Activated CD8-positive, alpha-beta memory T cell treated with anti-CD3 and anti-CD28 coated beads for 24 hours (primary cell): ENCODE measurements at regions not wholly inside any gene's neighbourhood (a gene's known extent, or its start where the extent isn't known, plus 50 kb on each side); places are given as distances from the start of the nearest gene placed in this dataset.

Source experiments
- DNase-seq: peaks from one replicate; pipeline ENCODE4 v3.0.0-alpha.2; 2020

DNA sequence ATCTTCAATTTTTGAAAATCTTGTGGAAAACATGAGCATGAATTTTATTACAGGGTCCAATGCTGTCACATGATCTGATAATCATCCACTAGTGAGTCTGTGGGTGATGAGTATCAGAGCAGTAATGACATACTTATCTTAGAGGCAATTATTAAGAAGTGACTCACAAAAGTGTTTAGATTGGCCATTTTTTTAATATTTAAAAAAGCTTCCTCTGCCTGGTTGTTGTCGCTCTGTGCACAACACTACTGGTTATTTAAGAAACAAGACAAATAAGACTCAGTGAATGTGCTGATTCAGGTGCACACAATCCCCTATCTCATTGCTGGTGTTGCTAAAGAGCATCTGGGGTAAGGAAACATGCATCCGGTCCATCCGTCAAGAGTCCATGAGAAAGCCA is 665.8 kb upstream of the ZEB2 start:
- no peak for DNase-seq

DNA sequence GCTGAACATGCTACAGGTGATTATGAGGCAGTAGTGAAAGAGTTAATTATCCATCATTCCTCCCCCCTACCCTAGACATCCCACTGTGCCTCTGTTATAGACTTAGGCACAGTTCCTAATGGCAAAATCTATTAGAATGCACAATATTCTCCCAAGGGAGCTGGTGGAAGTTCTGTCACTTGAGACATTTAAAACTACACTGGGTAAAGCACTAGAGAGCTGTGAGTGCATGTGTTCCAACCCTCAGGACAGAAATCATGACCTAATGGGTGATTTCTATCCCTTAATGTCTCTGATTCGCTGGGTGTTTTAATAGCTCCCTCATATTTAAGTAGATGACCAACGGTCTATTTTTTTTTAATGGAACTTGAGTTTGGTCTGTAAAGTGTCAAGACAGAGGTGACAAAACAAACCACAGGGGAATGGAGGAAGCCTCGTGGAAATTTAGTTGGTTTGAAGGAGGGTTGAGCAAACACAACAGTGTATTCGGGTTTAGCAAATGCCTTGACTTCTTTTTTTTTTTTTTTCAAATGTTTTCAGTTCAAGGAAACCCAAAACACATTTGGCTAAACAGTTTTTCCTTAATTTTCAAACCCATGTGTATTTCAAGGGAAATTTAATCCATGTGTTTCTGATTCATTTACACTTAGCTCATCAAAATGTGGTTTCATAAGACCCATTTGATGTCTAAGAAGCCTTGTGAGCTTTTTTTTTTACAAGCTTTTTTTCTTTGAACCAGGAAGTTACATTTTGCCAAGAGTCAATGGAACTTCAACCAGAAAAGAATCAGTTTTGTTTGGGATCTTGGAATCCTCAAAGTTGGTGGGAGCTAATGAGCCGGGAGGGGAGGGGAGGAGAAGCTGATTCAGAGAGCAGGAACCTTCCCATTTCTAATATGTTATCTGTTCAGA is 665.1 kb upstream of the ZEB2 start:
- DNase-seq, result no peak

DNA sequence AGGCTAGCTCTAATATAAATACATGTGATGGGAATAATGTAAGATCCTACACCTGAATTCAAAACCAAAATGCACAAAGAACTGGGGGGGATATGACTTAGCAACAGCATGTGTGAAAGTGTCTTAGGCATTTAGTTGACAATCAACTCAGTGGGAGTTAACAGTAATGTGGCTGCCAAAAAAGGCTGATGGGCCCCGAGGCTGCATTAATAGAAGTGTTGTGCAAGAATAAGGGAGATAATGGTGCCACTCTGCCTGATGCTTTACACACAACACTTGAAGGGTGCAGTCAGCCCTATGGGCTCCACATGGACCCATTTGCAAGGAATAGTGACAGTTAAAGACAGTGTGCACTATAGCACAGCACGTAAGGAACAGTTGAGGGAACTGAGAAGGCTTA is 649.4 kb upstream of the ZEB2 start:
- DNase-seq, result no peak

DNA sequence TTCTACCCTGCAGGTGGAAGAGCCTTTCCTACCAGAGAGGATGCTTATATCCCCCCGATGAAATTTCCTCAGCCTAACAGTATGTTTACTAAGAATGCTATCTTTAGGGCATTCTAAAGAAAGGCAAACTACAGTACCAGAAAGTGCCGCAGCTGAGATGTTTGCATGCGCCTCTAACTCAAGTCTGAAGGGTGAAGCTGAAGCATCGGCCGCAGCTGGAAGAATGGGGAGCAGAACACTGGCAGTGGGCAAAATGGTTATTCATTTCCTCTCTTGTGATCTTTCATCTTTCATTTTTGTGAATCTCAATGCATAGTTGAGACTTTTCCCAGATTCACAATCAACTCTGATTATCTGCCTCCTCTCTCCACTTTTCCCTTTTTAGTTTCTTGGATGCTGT is 648.2 kb upstream of the ZEB2 start:
- no peak for DNase-seq

DNA sequence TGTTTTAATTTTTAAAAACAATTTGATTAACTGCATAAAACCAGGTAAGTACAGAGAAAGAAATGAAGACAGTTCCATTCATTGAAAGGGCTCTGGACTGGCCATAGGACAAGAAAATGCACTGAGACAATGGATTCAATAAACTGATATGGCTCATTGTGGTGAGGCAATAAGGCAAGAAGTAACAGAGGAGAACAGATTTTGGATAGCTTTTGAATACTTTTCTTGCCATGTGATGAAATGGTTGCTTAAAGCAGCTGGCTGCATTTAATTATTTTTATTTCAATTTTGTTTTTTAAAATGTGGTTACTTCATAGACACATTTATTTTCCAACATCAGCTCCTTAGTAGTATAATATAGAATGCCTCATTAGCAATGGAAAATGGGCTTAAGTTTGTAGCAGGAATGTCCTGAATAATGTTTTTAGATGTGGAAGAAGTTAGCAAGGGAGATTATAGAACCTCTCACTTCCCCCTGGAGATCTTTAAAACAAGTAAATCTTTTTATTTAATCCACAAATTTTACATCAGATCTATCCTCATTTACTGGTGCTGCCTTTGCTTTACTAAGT is 646.9 kb upstream of the ZEB2 start:
- no peak for DNase-seq

DNA sequence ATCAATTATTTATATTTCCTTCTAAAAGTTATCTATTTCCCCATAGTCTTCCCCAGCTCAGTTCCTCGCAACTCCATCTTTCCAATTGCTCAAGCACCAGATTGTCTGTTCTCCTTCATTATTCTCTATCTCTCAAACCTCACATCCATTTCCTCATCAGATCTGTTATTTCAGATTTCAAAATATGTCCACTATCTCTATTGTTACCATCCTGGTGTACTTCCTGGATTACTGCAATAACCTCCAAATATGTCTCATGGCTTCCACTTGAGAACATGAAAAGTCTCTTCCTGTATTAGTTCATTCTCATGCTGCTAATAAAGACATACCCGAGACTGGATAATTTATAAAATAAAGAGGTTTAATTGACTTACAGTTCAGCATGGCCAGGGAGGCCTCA is 641.7 kb upstream of the ZEB2 start:
- DNase-seq, result no peak

DNA sequence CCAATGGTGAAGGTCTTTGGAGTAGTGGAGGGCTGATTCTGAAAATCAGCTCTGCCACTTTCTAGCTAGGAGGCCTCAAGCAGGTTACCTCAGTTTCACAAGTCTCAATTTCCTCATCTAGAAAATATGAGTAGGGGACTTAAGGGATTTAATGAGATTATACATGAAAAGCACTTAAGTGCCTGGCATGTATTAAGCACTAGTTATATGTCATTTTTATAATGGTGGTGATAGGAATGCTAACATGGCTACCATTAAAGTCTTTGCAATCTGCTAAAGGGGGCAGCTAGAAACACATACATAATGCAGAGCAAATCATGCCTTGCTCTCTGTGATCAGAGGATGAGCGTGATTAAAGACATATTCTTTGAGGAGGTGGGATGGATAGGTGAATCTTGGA is 640.9 kb upstream of the ZEB2 start:
- DNase-seq, result no peak

DNA sequence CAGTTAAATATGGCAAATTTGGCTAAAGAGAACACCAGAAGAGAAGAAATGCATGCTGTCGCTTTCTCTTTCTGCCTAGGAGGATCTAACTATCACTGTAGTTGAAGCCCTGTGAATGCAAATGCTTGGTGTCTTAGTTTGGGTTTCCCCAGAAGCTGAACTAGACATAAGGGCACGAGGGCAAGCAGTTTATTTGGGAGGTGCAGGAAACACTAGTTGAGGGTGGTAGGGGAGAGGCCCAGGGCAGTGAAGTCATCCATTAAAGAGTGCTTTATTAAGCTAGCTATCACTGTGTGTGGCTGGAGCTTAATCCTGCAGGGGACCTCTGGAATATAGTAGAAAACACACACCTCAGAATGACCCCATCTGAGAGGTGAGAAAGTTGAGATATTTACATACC is 639.8 kb upstream of the ZEB2 start:
- DNase-seq, result no peak

DNA sequence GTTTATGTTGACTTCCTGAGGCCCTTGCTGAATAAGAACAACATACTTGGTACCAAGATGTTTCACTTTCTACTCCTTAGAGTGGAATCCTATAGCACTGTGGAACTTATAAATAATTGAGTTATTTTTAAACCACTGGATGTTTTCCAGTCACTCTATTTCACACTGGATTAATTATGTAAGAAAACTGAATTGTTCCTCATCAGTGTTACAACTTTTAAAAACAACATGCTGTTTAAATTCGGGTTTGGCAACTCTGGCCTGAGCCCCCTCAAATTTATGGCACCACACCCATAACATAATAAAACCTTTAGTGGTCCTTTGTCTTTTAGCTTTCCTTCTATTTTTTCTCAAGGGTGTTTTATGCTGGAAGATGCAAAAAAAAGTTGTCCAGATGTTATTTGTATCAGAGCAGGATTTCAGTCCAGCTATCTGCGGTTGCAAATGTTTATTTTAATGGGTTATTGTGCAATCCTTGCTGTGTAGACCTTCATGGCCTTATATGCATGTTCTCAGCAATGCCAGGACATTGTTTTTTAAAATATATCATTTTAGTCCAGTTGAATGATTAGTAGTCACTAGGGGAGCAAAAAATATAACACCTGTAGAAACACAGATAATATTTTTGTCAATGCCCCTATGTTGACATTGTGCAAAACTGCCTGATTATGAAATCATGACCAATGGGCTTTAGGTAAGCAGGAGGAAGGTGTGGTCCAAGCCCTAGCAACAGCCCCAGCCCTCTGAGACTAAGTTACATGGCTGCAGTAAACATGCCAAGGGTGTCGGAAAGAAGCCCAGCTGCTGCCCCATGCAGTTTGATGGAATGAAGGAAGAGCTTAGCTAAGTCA is 638.0 kb upstream of the ZEB2 start:
- no peak for DNase-seq

DNA sequence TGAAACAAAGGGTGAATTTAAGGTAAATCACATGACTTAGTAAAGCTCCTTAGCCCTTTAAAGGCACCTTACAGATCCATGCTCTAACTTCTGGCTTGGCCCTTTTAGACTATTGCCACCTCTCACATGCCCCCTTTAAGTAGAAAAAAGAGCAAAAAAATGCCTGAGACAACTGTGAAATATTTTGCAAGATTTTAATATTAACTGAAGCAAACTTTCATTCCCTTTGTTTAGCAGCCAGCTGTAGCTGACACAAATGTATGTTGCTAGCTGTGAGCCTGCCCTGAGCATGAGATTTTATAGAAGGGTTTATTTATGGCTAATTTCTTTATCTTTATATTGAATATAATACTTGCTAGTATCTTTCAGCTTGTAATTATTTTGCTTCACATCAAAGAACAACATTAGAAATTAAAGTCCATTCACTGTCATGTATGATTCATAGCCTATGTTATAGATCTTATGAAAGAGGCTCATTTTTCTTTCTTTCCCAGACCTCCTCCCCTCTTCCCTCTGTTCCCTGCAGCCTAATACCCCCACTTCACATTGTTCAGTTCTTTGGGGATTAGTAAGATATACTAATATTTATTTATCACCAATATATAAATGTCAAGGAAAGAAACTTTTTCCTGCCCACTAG is 637.2 kb upstream of the ZEB2 start:
- DNase-seq, result no peak

DNA sequence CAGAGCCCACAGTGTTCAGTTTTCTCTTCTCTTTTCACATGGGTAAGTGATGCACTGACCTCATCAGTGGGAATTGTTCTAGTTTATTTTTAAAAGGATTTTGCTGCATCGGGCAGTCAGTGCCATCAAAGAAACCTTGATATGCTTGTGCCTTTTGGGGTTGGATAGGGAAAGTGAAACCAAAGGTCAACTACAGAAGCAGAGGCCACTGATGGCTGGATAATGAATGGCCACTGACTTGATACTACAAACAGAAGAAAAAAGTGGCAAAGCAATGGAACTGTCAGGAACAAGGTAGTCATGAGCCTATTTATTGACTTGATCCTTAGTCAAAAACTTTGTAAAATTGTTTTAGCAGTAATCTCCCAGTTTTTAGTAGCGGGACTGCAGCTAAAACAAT is 636.3 kb upstream of the ZEB2 start:
- no peak for DNase-seq

DNA sequence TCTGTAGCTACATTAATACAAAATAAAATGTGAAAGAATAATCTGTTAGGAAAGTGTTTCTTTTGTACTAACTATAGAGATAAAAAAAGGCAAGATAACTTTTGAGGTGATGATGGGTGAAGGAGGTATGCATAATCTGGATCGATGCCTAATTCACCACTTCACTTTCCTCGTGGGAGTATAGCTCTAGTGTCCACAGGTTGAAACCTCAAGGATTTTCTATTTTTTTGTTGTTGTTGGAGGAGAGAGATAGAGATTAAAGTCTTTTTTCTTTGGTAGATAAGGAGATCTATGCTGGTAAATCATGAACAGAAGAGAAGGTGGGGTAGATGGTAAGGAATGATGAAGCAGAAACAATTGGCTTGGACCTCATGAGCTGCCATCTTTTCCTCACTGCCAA is 635.3 kb upstream of the ZEB2 start:
- no peak for DNase-seq

DNA sequence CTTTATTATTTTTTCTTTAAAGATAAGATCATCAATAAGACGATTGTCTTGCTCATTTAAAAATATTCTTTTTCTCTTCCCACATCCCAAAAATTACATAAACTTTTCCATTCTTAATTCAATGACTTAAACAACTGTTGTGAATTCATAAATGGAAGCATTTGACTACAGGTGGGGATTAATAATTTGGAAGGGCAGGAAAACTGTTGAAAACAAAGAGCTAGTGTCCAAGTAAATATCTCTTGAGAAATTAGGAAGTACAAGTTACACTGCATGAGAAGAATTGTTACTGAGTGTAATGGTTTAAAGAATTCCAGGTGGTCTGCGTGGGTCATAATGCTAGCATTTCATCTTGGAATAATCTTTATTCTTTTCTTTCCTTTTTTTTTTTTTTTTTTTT is 634.8 kb upstream of the ZEB2 start:
- no peak for DNase-seq

DNA sequence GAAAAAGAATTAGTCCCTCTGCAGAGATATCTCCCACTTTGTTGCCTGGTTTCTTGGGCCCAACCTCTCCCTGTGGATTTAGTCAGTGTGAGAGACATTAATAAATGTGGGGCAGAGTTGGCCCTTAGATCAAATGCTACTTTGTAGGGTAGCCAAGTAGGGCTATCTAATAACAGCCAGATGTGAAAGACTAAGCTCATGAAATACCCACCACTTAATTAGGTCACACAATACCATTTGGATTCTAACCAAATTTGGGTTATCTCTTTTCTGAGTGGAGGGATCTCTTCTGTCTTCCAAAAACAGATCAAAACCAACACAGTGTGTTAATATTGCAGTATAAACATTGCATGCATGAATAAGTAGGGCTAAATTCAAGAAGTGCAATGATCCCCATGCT is 626.8 kb upstream of the ZEB2 start:
- DNase-seq, result no peak

DNA sequence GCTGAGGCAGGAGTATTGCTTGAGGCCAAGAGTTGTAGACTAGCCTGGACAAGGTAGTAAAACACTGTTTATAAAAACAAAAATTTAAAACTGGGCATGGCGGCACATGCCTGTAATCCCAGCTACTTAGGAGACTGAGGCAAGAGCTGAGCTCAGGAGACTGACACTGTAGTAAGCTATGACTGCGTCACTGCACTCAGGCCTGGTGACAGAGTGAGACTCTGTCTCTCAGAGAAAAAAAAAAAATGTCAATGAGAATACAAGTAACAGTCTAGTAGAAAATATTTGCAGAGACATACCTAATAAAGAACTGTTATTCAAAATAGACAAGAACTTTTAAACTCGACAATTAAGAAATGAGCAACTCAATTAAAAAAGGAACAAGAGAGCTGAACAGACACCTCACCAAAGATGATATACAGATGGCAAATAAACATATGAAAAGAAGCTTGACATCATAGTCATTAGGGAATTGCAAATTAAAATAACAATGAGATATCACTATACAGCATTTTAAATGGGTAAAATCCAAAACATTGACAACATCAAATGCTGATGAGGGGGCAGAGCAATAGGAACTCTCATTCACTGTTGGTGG is 624.3 kb upstream of the ZEB2 start:
- DNase-seq, result no peak

DNA sequence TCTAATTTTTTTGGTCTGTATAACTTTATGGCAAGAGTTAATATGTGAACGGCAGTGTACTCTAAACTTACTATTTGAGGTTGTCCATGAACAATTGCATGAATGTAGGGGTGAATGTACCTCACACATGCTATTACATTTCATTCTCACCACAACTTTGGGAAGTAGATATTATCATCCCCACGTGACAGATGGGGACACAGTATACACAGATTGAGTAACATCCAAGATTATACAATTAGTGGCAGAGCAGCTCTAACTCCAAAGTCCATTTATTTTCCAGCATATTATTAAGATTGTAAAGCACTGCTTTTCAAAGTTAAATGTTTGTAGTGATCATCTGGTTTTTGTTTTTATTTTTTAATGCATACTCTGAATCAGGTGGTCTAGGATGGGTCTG is 622.1 kb upstream of the ZEB2 start:
- no peak for DNase-seq

DNA sequence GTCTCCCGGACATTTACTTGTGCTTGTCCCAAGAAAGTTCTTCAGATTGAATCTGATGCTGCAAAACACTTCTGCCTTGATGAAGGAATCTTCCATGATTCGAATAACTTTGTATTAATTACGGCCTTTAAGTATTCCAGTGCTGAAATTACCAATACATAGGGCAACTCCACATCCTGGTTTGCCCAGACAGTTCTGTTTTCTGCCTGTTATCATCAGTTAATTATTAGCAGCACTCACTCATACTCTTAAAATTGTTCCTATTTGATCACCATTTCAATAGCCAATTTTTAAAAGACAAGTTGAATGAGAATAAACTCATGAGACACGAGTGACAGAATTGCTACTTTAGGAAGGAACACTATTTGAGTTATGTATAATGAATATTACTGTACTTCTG is 620.7 kb upstream of the ZEB2 start:
- no peak for DNase-seq

DNA sequence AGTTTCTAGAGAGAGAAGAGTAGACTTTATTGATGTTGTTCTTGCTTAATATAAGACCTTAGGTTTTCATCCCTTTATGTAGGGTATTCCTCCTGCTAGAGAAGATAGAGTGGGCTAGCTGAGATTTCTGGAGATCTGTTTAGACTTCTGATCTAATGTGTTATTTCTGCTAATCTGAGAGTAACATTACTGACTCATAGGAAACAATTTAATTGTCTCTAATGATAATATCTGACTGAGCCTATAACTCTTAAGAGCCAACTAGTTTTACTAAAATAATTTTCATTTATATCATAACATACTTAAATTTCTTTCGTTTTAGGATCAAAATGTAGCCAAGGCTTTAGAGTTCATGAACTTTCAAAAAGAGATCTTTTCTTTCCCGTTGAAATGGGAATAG is 618.7 kb upstream of the ZEB2 start:
- no peak for DNase-seq

DNA sequence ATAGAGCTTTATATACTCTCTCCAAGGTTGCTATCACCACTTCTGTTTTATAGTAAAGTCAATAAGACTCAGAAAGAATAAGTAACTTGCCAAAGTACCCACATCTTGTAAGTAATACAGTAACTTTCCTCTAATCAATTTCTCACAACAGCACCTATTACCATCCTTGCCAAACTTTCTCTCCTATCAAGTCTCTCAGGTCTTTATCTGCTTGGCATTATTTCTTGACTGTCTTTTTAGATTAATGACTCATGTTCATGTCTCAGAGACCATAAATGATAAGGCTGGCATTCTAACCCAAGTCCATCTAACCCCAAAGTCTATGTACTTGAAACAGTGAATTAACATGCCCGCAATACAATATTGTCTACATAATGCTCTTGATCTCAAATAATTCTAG is 618.0 kb upstream of the ZEB2 start:
- DNase-seq, result no peak

DNA sequence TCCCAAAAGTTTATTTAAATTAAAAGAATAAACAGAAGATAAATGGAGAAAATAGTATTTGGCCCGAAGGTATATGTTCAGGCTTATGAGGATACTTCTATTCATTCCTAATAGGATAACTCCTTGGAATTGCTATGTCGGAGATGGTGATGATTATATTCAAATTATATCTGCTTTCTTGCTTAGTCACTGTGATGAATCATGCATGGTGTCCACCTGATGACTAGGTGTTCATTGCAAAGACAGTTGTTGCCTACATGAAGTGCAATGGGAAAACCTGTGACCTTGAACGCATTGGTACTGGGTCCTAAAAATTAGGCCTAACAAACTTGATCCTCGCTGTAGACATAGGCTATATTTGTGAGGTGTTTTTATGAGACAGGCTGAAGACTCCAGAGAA is 617.3 kb upstream of the ZEB2 start:
- no peak for DNase-seq

DNA sequence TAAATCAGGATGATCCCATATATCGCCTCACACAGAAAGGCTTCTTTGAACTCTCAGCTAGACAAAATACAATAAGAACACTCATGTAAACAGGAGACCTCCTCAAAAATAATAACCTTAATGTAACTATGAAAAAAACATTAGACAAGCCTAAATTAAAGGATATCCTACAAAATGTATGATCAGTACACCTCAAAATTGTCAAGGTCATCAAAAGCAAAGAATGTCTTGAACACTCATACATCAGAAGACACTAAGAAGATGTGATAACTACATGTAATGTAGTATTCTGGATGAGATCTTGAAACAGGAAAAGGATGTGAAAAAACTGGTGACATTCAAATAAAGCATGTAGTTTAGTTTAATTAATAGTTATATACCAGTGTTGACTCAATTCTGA is 616.8 kb upstream of the ZEB2 start:
- no peak for DNase-seq

DNA sequence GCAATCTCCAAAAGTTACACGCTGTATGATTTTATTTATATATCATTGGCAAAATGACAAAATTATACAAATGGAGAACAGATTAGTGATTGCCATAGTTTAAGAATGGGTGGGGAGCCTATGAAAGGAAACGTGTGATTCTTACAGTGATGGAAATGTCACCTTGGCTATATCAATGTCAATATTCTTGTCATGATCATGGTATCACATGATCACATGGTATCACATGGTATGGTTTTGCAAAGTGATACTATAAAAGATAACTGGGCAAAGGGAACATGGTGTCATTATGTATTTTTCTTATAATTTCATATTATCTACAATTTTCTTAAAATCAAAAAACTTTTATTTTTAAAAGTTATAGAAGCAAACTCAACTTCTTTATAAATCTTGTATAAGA is 606.2 kb upstream of the ZEB2 start:
- no peak for DNase-seq

DNA sequence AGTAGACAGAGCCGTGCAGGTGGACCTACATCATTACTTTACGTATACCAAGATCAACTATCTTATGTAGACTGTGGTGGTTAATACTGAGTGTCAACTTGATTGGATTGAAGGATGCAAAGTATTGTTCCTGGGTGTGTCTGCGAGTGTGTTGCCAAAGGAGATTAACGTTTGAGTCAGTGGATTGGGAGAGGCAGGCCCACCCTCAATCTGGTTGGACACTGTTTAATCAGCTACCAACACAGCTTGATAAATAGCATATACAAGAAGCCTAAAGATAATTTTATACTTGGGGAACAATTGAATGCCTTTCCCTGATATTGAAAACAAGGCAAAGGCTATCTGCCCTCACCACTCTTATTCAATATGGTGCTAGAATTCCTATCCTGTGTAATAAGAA is 604.2 kb upstream of the ZEB2 start:
- DNase-seq, result no peak
